ENCODE measurements at regions not wholly inside any gene's neighbourhood (a gene's known extent, or its start where the extent isn't known, plus 50 kb on each side); places are given as distances from the start of the nearest gene placed in this dataset.

DNA sequence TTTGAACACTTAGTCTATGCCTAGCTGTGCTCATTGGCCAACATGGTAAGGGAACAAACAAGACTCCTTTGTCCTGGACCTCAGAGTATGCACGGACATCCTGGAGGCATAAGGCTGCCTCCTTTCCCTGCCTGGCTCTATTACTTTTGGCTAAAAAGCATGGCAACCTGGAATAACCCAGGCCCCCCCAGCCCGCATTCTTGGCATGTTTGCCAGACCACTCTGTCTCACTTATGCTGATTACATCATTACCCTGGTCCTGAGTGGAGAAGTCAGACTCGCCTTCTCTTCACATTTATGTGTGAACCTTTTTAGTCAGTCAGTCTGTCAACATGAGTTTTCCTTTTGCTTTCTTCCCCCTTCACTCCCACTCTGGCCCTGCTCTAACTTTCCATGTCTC lies 58.0 kb upstream of the ELK3 start:
- DNase-seq: peak; percentile 61

DNA sequence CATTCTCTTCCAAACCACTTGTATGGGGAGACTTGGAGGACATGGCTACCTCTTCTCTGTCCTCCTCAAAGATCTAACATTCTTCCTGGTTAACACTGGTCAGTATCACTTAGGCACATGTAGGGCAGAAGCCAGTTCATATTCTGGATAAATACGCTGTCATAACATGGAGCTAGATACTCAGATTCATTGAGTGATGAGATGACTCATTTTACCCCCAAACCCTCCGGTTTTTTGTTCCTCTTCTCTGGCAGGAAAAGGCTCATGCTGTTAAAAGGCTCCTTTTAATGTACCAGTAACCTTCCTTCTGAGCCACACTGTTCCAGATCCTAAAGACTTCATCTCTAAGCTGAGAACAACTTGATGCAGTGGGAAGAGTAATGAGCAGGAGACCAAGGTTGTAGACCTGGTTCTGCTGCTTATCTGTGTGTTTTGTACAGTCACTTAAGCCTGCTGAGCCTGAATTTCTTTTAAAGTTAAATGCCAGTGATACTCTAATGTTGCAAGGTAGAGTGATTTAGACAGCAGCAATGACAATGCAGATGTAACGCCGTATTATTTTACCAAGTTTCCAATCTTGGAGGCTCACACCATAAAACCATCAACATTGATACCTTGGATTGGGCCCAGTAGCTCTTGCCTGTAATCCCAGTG lies 57.3 kb upstream of the ELK3 start:
- DNase-seq: peak; percentile 71

DNA sequence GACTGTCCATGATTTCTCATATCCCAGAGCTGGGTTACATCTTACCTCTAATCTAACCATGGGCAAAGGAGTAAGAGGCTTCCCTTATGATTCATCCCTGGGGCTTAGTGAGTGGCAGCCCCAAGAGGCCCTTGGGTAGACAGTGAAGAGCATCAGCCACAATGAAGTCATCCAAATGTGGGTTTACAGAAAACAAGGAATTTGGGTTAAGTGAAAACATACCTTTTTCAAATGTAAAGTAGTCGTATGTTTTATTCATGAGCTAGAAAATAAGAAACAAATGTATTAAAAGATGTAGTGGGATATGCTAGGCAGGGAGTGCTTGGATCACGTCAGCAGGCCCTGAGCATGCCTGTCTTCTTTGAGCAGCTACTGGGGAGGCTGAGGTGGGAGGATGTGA lies 54.0 kb upstream of the ELK3 start:
- peak; percentile 41 for DNase-seq

DNA sequence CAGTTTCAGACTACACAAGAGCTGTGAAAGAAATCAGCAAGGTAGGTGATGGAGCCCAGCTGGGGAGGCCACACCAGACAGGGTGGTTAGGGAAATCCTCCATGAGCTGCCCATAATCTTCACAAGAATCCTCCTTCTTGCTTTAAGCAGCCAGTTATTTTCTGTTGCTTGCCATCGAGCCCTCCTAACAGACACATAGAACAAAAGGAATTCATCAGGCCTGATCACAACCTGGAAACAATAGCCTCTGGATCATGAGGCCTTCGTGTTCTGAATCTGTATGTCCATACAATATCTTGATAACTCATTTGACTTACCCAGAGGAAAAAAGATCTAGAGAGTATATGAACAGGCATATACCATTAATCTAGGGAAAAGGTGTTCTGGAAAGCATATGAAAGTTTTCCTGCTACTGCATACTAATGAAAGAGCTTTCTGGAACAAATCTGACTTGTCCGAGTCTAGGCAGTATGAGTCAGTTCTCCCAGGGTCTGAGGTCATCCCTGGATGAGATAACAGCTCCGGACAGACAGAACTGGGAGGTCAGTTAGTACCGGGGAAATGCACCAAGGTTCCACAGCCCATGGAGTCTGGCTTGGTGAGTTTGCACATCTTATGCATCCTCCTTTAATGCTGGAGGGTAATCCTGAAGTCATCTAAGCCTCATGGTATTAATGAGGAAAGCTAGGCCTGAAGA lies 52.8 kb upstream of the ELK3 start:
- DNase-seq: peak; percentile 65

DNA sequence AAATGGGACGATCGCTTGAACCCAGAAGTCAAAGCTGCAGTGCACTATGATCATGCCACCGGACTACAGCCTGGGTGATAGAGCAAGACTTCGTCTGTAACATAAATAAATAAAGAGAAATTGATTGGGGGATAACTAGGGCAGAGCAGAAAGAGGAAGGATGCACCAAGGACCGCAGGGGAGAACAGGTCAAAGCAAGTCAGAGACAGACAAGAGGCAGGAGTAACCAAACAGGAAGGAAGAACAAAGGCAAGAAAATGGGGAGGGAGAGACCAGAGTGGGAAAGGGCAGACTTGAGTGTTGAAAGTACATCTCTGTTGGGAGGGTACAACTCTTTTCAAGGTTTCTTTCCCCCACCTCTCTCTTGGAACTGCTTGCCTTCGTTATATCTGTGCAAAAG lies 50.8 kb upstream of the ELK3 start:
- peak; percentile 3 for DNase-seq

DNA sequence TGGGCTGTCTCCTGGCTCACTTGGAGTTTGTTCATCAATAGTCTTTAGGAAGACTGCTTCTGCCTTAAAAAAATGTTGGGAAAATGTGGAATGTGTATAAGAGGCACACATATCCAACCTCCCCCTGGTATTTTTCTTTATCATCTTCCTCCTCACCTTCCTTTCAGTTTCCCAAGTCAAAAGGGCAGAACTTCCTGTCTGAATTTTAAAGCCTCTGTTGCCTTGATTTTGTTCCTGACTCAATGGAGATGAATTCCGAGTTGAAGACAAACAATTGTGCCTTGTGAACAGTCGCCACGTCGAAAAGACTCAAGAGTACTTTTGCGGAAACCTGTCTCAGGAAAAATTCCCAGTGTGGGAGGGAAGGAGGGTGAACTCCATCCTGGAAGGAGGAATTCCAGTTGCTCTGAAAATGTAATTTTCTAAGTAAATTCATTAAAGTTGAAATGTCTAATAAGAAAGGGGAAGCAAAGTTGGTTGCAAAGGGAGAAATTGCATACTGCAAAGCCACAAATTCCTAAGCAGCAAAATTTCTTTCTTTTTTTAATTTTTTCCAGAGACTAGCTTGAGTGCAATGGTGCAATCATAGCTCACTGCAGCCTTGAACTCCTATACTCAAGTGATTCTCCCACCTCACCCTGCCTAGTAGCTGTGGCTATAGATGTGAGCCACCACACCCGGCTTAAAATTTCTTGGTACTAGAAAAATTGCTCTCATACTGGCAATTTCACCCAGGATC lies 50.2 kb upstream of the ELK3 start:
- peak; percentile 15 for DNase-seq

All from suppressor macrophage treated with lipopolysaccharide for 4 hours (primary cell).